Kidney epithelial cell (primary cell): ENCODE measurements at regions not wholly inside any gene's neighbourhood (a gene's known extent, or its start where the extent isn't known, plus 50 kb on each side); places are given as distances from the start of the nearest gene placed in this dataset.
"Not testable (repeated sequence)": the region's sequence is repeated elsewhere in the genome, so short reads cannot be mapped to it uniquely, and the experiment has no call there.

Experiments
- DNase-seq: peaks from one replicate; pipeline ENCODE4 v3.0.0-alpha.2; 2010; ENCODE audit warnings: low read depth
- H3K27me3 ChIP-seq: 2 replicates; pipeline ENCODE4 v1.6.0; 2011; ENCODE audit warnings: low read length; ENCODE audit not compliant: control insufficient read depth, insufficient read depth
- H3K36me3 ChIP-seq: 2 replicates; pipeline ENCODE4 v1.5.1; 2011; ENCODE audit warnings: low read length; ENCODE audit not compliant: control insufficient read depth, insufficient read depth
- H3K4me3 ChIP-seq: 2 replicates; pipeline ENCODE4 v1.5.1; 2011; ENCODE audit warnings: low read depth, mild to moderate bottlenecking, control low read depth, low read length
- CTCF ChIP-seq: IDR thresholded peaks from 2 replicates; pipeline ENCODE4 v1.5.1; 2011; ENCODE audit warnings: mild to moderate bottlenecking, moderate library complexity, low read length, control low read depth, inconsistent platforms; ENCODE audit not compliant: insufficient read depth, poor library complexity, severe bottlenecking

- TF ChIP-seq CTCF = no peak
- no peak overlapping the region for H3K4me3 ChIP-seq
- no peaks in the 10 kb centered on the region for H3K27me3 ChIP-seq
- no peak for DNase-seq
- H3K36me3 ChIP-seq = no peaks in the 10 kb centered on the region
These were observed 342.7 kb downstream of the PTTG2 start for GRCh38 chr4:38302910-38303309.

DNA sequence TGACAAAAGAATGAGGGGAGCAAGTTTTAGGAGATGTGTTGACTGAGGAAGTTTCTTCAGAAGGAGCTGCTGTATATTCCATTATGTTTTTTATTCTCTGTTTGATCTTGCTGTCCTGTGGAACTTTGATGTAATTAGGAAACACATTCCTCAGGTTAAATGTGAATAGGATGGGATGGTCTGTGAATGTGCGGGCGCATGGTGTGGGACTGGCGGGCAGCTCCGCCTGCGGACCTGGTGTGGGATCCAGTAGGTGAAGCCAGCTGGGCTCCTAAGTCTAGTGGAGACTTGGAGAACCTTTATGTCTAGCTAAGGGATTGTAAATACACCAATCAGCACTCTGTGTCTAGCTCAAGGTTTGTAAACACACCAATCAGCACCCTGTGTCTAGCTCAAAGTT lies 344.3 kb downstream of the PTTG2 start:
- not testable (repeated sequence) for H3K36me3 ChIP-seq, H3K4me3 ChIP-seq, H3K27me3 ChIP-seq, DNase-seq

- DNase-seq = no peak
- no peak for TF ChIP-seq CTCF
- Histone ChIP-seq H3K27me3 (no peaks in the 10 kb centered on the region), H3K4me3 (no peak overlapping the region), H3K36me3 (no peaks in the 10 kb centered on the region)
These were observed 346.4 kb downstream of the PTTG2 start for GRCh38 chr4:38306482-38307071.

DNA sequence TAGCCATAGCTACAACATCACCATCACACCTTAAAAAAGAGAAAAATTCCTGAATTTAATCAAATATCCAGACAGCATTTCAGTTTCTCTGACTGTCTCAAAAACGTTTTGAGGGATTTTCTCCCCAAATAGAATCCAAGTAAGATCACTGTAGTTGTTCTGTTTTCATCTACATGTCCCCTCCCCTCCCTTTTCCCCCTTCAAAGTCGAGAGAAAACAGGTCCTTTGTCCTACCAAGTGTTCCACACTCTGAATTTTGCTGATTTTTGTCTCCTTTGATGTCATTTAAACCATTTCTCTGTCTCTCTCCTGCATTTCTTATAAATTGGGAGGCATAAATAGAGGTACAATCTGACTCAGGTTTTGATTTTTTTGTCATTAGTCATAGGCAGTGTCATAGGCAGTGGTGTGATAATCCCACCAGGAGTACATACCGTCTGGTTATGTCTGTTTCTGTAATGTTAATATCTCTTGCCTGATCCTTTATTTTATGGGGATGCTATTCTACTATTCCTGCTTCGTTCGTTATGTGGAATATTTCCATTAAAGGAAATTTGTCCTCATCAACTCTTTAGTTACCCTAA lies 348.6 kb downstream of the PTTG2 start:
- Histone ChIP-seq H3K4me3 (no peak overlapping the region), H3K27me3 (no peaks in the 10 kb centered on the region), H3K36me3 (no peaks in the 10 kb centered on the region)
- TF ChIP-seq CTCF = no peak
- DNase-seq = no peak

- no peaks in the 10 kb centered on the region for H3K27me3 ChIP-seq
- H3K36me3 ChIP-seq = no peaks in the 10 kb centered on the region
- DNase-seq = no peak
- no peak for TF ChIP-seq CTCF
- H3K4me3 ChIP-seq = no peak overlapping the region
These were observed 349.3 kb downstream of the PTTG2 start for GRCh38 chr4:38309471-38309870.

GRCh38 chr4:38310446-38311043 lies 350.3 kb downstream of the PTTG2 start:
- no peak for DNase-seq
- Histone ChIP-seq H3K36me3 (no peaks in the 10 kb centered on the region), H3K27me3 (no peaks in the 10 kb centered on the region), H3K4me3 (no peak overlapping the region)
- no peak for TF ChIP-seq CTCF
